Activated CD4-positive, alpha-beta T cell treated with anti-CD3 and anti-CD28 coated beads for 36 hours (primary cell): ENCODE measurements at regions not wholly inside any gene's neighbourhood (a gene's known extent, or its start where the extent isn't known, plus 50 kb on each side); places are given as distances from the start of the nearest gene placed in this dataset.

Experiments used
- ATAC-seq: fragments of 200-7000 bp; cut with Tn5 transposase; one replicate; pipeline ENCODE4 v1.10.0; 2021; ENCODE audit warnings: mild to moderate bottlenecking, moderate library complexity
- CTCF ChIA-PET: fragments of 350-600 bp; sonication (Branson Sonifier 250); formaldehyde crosslinking; loops from one replicate; lab custom pipeline; 2021; ENCODE audit warnings: antibody characterized with exemption; lab: Charles Lee
- POLR2A ChIA-PET: fragments of 350-600 bp; sonication (Branson Sonifier 250); formaldehyde crosslinking; loops from one replicate; lab custom pipeline; 2021; ENCODE audit warnings: antibody characterized with exemption, inconsistent platforms; lab: Charles Lee
- DNase-seq: peaks from one replicate; pipeline ENCODE4 v3.0.0-alpha.2; 2020
- H3K27ac Mint-ChIP-seq: one replicate; pipeline ENCODE4 v1.8.0; 2021; ENCODE audit warnings: mixed read lengths
- H3K27me3 Mint-ChIP-seq: one replicate; pipeline ENCODE4 v1.8.0; 2021; ENCODE audit warnings: mixed read lengths
- H3K36me3 Mint-ChIP-seq: one replicate; pipeline ENCODE4 v1.8.0; 2021; ENCODE audit warnings: low read depth, mixed read lengths
- H3K4me1 Mint-ChIP-seq: one replicate; pipeline ENCODE4 v1.8.0; 2021; ENCODE audit warnings: mixed read lengths
- H3K4me3 Mint-ChIP-seq: one replicate; pipeline ENCODE4 v1.8.0; 2021; ENCODE audit warnings: mild to moderate bottlenecking, moderate library complexity, mixed read lengths
- H3K9me3 Mint-ChIP-seq: one replicate; pipeline ENCODE4 v1.8.0; 2021; ENCODE audit warnings: low read depth, mixed read lengths
- intact Hi-C, 2 experiments: fragments of 100-400 bp; cut with DNase I in 1 of 2; cut with micrococcal nuclease in 1 of 2; formaldehyde crosslinking; loops; one replicate each; pipeline versions ENCODE4 v1.14.2 to v1.15.1; 2022 to 2024; cut with DNase I, micrococcal nuclease

GRCh38 chr9:29969408-29969807, 2396.1 kb upstream of the C9orf72 start:
- CTCF ChIA-PET, result no interaction called here
- Mint-ChIP-seq H3K4me1 (no peaks in the 10 kb centered on the region), H3K4me3 (no peak overlapping the region), H3K27me3 (no peaks in the 10 kb centered on the region), H3K27ac (no peak overlapping the region), H3K9me3 (no peaks in the 10 kb centered on the region), H3K36me3 (no peaks in the 10 kb centered on the region)
- ATAC-seq, result no peak
- no peak for DNase-seq
- intact Hi-C loops, result no loop called here
- POLR2A ChIA-PET, result no interaction called here

GRCh38 chr9:29969856-29970647, 2396.8 kb upstream of the C9orf72 start:
- CTCF ChIA-PET, result no interaction called here
- Mint-ChIP-seq H3K27me3 (no peaks in the 10 kb centered on the region), H3K9me3 (no peaks in the 10 kb centered on the region), H3K36me3 (no peaks in the 10 kb centered on the region), H3K4me3 (no peak overlapping the region), H3K27ac (no peak overlapping the region), H3K4me1 (no peaks in the 10 kb centered on the region)
- intact Hi-C loops, result no loop called here
- POLR2A ChIA-PET, result no interaction called here
- DNase-seq (no peak), ATAC-seq (no peak)

DNA sequence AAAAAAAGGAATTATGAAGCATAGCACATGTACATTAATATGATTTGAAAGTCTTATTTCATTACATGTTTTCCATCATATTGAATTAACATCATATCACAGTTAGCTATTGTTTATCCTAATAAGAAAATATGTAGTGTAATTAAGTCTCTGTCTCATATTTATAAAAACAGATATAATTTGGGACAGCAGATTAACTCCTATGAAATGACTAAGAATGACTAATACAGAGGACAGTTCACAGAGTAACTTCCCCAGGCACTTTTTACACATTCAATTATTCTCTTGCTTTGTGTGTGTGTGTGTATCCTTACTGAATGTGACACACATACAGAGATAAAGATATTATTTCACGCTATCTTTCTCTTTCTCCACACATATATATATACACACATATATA, 2400.9 kb upstream of the C9orf72 start:
- ChIA-PET POLR2A (no interaction called here), CTCF (no interaction called here)
- intact Hi-C loops, result no loop called here
- Mint-ChIP-seq H3K9me3 (no peaks in the 10 kb centered on the region), H3K4me3 (no peak overlapping the region), H3K27ac (no peak overlapping the region), H3K27me3 (no peaks in the 10 kb centered on the region), H3K4me1 (no peaks in the 10 kb centered on the region), H3K36me3 (no peaks in the 10 kb centered on the region)
- DNase-seq (no peak), ATAC-seq (no peak)

DNA sequence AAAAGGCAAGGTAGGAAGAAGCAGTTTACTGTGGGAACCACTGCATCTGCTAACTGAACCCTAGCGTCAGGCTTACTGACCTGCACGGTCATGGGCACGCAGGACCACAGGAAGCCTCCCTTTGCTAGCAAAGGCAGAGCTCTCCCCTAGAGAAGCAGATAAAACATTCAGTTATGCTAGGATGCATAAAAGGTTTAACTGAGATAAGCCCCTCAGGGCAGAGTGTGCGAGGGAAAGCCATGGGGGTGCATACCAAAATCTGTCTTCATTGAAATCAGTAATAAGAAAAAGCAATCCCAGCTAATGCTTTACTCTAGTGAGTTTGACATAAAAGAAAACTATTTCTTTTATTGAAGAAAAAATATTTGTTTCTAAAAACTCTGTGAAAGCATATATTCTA, 2403.7 kb upstream of the C9orf72 start:
- Mint-ChIP-seq H3K36me3 (no peaks in the 10 kb centered on the region), H3K4me3 (no peak overlapping the region), H3K27ac (no peak overlapping the region), H3K4me1 (no peaks in the 10 kb centered on the region), H3K9me3 (no peaks in the 10 kb centered on the region), H3K27me3 (no peaks in the 10 kb centered on the region)
- DNase-seq (no peak), ATAC-seq (no peak)
- intact Hi-C loops, result no loop called here
- ChIA-PET POLR2A (no interaction called here), CTCF (no interaction called here)

GRCh38 chr9:29981013-29981412, 2403.4 kb upstream of the ACO1 start:
- Mint-ChIP-seq H3K36me3 (no peaks in the 10 kb centered on the region), H3K27me3 (no peaks in the 10 kb centered on the region), H3K9me3 (no peaks in the 10 kb centered on the region), H3K27ac (no peak overlapping the region), H3K4me1 (no peaks in the 10 kb centered on the region), H3K4me3 (no peak overlapping the region)
- ChIA-PET POLR2A (no interaction called here), CTCF (no interaction called here)
- DNase-seq (no peak), ATAC-seq (no peak)
- intact Hi-C loops, result no loop called here

DNA sequence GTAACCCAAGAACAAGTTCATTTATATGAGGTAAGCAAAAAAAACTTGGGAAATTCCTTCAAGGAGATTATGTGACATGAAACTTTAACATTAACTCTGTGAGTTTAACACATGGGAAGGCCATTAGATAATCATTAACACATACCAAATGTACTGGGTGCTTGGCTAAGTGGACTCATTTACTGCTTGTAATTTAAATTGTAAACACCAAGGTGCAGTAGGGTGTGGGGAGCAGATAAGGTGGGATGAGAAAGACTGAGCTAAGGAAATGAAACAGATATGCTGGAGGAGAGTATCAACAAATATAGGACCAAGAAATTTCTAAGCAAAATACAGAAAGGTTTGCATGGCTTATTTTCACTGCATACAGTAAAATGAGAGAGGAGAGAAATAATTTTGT, 2384.8 kb upstream of the ACO1 start:
- ATAC-seq (no peak), DNase-seq (no peak)
- H3K27ac Mint-ChIP-seq, result no peak overlapping the region
- H3K4me3 Mint-ChIP-seq, result no peak overlapping the region
- no peaks in the 10 kb centered on the region for H3K27me3 Mint-ChIP-seq
- H3K36me3 Mint-ChIP-seq, result no peaks in the 10 kb centered on the region
- peaks cover 17% of the 10 kb centered on the region for H3K9me3 Mint-ChIP-seq
- H3K4me1 Mint-ChIP-seq, result no peaks in the 10 kb centered on the region
- intact Hi-C loops, result no loop called here
- ChIA-PET CTCF (no interaction called here), POLR2A (no interaction called here)

- DNase-seq (no peak), ATAC-seq (no peak)
- intact Hi-C loops, result no loop called here
- H3K4me3 Mint-ChIP-seq, result no peak overlapping the region
- no peaks in the 10 kb centered on the region for H3K4me1 Mint-ChIP-seq
- no peaks in the 10 kb centered on the region for H3K9me3 Mint-ChIP-seq
- H3K27ac Mint-ChIP-seq, result no peak overlapping the region
- ChIA-PET CTCF (no interaction called here), POLR2A (no interaction called here)
- H3K27me3 Mint-ChIP-seq, result no peaks in the 10 kb centered on the region
- H3K36me3 Mint-ChIP-seq, result no peaks in the 10 kb centered on the region
Observed at GRCh38 chr9:30010691-30011090, 2373.8 kb upstream of the ACO1 start.

- CTCF ChIA-PET, result no interaction called here
- ATAC-seq, result no peak
Observed at GRCh38 chr9:30012622-30013021, 2371.8 kb upstream of the ACO1 start.

GRCh38 chr9:30015073-30015472, 2369.4 kb upstream of the ACO1 start:
- Mint-ChIP-seq H3K4me1 (no peaks in the 10 kb centered on the region), H3K36me3 (no peaks in the 10 kb centered on the region), H3K27ac (no peak overlapping the region), H3K4me3 (no peak overlapping the region), H3K9me3 (no peaks in the 10 kb centered on the region), H3K27me3 (no peaks in the 10 kb centered on the region)
- POLR2A ChIA-PET, result no interaction called here
- CTCF ChIA-PET, result no interaction called here
- DNase-seq (no peak), ATAC-seq (no peak)
- intact Hi-C loops, result no loop called here

More at GRCh38 chr9:30012622-30013021, 2371.8 kb upstream of the ACO1 start:
- intact Hi-C loops, result no loop called here
- no peak for DNase-seq
- Mint-ChIP-seq H3K9me3 (no peaks in the 10 kb centered on the region), H3K4me3 (no peak overlapping the region), H3K36me3 (no peaks in the 10 kb centered on the region), H3K4me1 (no peaks in the 10 kb centered on the region), H3K27ac (no peak overlapping the region), H3K27me3 (no peaks in the 10 kb centered on the region)
- POLR2A ChIA-PET, result no interaction called here

DNA sequence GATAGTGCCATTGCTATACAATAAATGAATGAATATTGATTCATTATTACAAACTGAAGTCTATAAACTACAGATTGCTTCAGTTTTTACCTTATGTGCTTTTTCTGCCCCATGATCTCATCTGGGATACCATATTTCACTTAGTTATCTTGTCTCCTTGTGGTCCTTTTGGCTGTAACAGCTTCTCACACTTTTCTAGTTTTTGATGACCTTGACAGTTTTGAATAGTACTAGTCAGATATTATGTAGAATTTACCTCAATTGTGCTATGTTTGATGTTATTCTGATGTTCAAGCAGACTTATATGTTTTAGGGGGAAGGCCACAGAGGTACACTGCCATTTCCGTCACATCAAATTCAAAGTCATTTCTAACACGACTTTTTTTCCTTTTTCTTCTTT, 2364.3 kb upstream of the ACO1 start:
- Mint-ChIP-seq H3K4me1 (no peaks in the 10 kb centered on the region), H3K27ac (no peak overlapping the region), H3K4me3 (no peak overlapping the region), H3K9me3 (peaks cover 2% of the 10 kb centered on the region), H3K36me3 (no peaks in the 10 kb centered on the region), H3K27me3 (no peaks in the 10 kb centered on the region)
- ChIA-PET CTCF (no interaction called here), POLR2A (no interaction called here)
- intact Hi-C loops, result no loop called here
- ATAC-seq (no peak), DNase-seq (no peak)

DNA sequence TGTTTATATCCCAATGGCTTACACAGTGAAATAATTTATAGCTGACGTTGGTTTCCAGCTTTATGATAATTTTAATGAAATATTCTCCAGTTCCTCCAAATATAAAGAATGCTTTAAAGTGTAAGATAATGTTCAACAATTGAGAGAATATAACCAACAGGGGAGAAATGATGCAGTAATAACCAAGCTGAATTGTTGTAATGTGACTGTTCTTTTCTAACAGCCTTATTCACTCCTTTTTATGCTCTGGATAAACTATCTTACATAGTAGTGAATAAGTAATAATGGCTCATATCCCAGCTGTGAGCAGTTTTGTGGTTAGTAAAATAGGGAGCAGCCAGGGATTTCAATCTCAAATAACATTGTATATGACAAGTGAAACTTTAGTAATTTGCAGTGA, 2348.7 kb upstream of the ACO1 start:
- POLR2A ChIA-PET, result no interaction called here
- CTCF ChIA-PET, result no interaction called here
- DNase-seq (no peak), ATAC-seq (no peak)
- Mint-ChIP-seq H3K36me3 (no peaks in the 10 kb centered on the region), H3K4me3 (no peak overlapping the region), H3K9me3 (no peaks in the 10 kb centered on the region), H3K27me3 (no peaks in the 10 kb centered on the region), H3K27ac (no peak overlapping the region), H3K4me1 (no peaks in the 10 kb centered on the region)
- intact Hi-C loops, result no loop called here

GRCh38 chr9:30036558-30036957, 2347.9 kb upstream of the ACO1 start:
- no peak overlapping the region for H3K4me3 Mint-ChIP-seq
- intact Hi-C loops, result no loop called here
- CTCF ChIA-PET, result no interaction called here
- H3K4me1 Mint-ChIP-seq, result no peaks in the 10 kb centered on the region
- no peaks in the 10 kb centered on the region for H3K27me3 Mint-ChIP-seq
- DNase-seq (no peak), ATAC-seq (no peak)
- POLR2A ChIA-PET, result no interaction called here
- no peaks in the 10 kb centered on the region for H3K36me3 Mint-ChIP-seq
- H3K9me3 Mint-ChIP-seq, result no peaks in the 10 kb centered on the region
- no peak overlapping the region for H3K27ac Mint-ChIP-seq
